Coronary artery (tissue), 2 donors: ENCODE measurements at regions not wholly inside any gene's neighbourhood (a gene's known extent, or its start where the extent isn't known, plus 50 kb on each side); places are given as distances from the start of the nearest gene placed in this dataset.

Experiments
- DNase-seq: peaks from one replicate; pipeline ENCODE4 v3.0.0-alpha.2; 2017; ENCODE audit warnings: low spot score
- H3K27ac ChIP-seq, 2 donors: fragments of 200-600 bp; sonication (generic); one replicate each; pipeline ENCODE4 v1.5.1; 2016 to 2019
- H3K4me3 ChIP-seq: fragments of 200-600 bp; sonication (generic); 2 replicates; pipeline ENCODE4 v1.5.1; 2016; ENCODE audit warnings: mild to moderate bottlenecking, moderate library complexity
- CTCF ChIP-seq: fragments of 200-600 bp; sonication (generic); IDR thresholded peaks from one replicate; pipeline ENCODE4 v1.5.1; 2019; ENCODE audit warnings: antibody characterized with exemption

GRCh38 chr13:106238690-106239089, 296.8 kb downstream of the EFNB2 start:
- TF ChIP-seq CTCF = no peak
- H3K27ac ChIP-seq = no peak overlapping the region
- no peak overlapping the region for H3K4me3 ChIP-seq
- no peak for DNase-seq

- no peak for DNase-seq
- Histone ChIP-seq H3K4me3 (no peak overlapping the region), H3K27ac (no peak overlapping the region)
- TF ChIP-seq CTCF = no peak
Measured at GRCh38 chr13:106234636-106235035, 300.8 kb downstream of the EFNB2 start.

DNA sequence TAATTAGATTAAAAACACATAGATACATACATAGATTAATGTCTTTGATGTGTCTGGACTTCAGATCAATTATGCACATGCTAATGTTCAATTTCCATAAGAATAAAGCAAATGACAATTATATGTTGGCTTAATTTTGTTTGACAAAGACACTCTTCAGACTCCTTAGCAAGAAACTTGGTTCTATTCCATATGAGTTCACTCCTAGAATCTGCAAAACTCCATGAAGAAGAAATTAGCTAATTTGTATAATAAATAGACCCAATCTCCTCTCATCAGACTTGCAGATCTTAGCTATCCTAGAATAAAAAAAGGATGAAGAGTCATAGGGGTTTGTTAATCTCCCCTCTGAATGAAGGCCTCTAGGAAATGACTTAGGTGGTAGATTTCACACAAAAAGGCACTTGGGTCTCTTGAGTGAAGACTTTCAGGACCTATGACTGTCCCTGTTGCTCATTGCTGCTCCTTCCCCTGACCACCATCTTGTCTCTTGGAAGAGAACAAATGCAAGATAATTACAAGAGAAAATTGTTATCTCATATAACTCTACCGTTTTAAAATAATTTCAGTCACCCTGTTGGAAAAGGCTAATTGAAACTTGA, 302.2 kb downstream of the EFNB2 start:
- no peak for TF ChIP-seq CTCF
- no peak for DNase-seq
- Histone ChIP-seq H3K27ac (no peak overlapping the region), H3K4me3 (no peak overlapping the region)

DNA sequence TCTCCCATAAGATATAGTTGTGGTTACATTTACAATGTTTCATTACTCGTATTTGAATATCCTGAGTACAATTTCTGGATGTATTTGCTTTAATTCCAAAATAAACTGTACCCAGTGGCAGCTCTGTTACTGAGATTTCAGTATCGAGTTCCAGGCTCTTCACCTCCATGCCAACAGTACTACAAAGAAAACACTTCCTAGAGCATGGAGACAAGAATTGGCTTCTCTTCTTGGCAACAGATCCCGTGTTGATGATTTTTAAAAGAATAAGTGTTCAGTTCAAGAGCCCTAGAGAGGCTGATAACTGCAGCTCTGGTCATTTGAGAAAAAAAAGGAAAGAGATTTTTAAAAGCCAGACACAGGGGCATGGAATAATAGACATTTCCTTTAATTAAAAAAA, 302.8 kb downstream of the EFNB2 start:
- no peak overlapping the region for H3K4me3 ChIP-seq
- H3K27ac ChIP-seq = no peak overlapping the region
- DNase-seq = no peak
- TF ChIP-seq CTCF = no peak

GRCh38 chr13:106230450-106230849, 305.0 kb downstream of the EFNB2 start:
- H3K4me3 ChIP-seq = no peak overlapping the region
- TF ChIP-seq CTCF = no peak
- no peak for DNase-seq
- H3K27ac ChIP-seq = no peak overlapping the region

GRCh38 chr13:106225126-106225525, 310.3 kb downstream of the EFNB2 start:
- no peak for TF ChIP-seq CTCF
- DNase-seq = no peak
- H3K27ac ChIP-seq = no peak overlapping the region
- no peak overlapping the region for H3K4me3 ChIP-seq

DNA sequence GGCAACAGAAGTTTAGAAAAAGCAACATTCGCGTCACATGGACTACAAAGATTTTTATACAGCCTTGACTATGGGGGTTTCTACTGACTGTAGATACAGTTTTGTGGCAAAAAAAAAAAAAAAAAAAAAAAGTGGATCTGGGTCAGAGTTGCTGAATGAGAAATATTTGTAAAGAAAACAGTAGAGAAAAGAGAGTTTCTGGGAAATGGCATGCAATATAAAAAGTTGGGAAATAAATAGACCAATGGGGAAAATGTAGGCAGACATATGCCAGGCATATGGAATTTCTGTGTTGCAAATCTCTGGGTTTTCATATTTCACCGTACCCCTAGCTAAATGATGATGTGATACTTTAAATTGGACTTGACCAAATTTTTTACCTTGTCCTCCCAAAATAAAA, 315.3 kb downstream of the EFNB2 start:
- H3K4me3 ChIP-seq = no peak overlapping the region
- TF ChIP-seq CTCF = no peak
- no peak overlapping the region for H3K27ac ChIP-seq
- no peak for DNase-seq
